ENCODE measurements at regions not wholly inside any gene's neighbourhood (a gene's known extent, or its start where the extent isn't known, plus 50 kb on each side); places are given as distances from the start of the nearest gene placed in this dataset.
A peak's percentile ranks its signal among the peaks of the same experiment; 100 is the strongest.

DNA sequence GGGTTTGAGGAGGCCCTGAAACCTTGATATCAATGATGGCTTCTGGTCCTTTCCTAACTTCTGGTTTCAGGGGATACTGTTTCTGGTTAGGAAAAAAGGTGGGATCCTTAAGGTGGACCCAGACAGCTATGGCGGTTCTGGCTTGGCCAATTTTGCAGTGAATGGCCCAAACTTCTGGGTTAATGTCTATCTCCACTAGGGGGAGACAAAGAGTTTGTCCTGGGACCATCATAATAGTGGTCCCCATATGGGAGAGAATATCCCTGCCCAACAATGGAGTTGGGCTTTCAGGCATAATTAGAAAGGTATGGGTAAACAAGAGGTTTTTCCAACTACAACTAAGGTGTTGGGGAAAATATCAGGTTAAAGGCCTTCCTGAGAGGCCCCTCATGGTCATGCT is 273.5 kb downstream of the CALCRL start:
- RAD21 ChIA-PET (ENCODE audit: unreplicated experiment): no interaction called here
- 100% methylated on average over 1 of the region's 1 CpG for WGBS (ENCODE audit: insufficient coverage, insufficient replicate concordance, low lambda C conversion rate, missing lambda C conversion rate)
- TF ChIP-seq, protein P1, sequence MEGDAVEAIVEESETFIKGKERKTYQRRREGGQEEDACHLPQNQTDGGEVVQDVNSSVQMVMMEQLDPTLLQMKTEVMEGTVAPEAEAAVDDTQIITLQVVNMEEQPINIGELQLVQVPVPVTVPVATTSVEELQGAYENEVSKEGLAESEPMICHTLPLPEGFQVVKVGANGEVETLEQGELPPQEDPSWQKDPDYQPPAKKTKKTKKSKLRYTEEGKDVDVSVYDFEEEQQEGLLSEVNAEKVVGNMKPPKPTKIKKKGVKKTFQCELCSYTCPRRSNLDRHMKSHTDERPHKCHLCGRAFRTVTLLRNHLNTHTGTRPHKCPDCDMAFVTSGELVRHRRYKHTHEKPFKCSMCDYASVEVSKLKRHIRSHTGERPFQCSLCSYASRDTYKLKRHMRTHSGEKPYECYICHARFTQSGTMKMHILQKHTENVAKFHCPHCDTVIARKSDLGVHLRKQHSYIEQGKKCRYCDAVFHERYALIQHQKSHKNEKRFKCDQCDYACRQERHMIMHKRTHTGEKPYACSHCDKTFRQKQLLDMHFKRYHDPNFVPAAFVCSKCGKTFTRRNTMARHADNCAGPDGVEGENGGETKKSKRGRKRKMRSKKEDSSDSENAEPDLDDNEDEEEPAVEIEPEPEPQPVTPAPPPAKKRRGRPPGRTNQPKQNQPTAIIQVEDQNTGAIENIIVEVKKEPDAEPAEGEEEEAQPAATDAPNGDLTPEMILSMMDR (IDR thresholded peaks at IDR 0.05 in 2 of 3, conservative IDR thresholded peaks at IDR 0.05 in 1 of 3; ENCODE audit: control insufficient read depth in 2 of 3, extremely low read depth in 1 of 3, insufficient read depth in 1 of 3, low read depth in 3 of 3, low read length in 3 of 3): peak in 2 of 3 experiments; percentile 6 to 34; a peak in 2 of 6 replicates
- no peak for TF ChIP-seq ETV6 (conservative IDR thresholded peaks at IDR 0.05 in 1 of 2, IDR thresholded peaks at IDR 0.05 in 1 of 2; ENCODE audit: borderline replicate concordance in 1 of 2, low read depth in 1 of 2)
- Histone ChIP-seq H3K27ac (ENCODE audit: control insufficient read depth, insufficient read depth) (no peak overlapping the region), H3K4me3 (no peak overlapping the region), H3K36me3 (ENCODE audit: control insufficient read depth in 2 of 2, insufficient read depth in 2 of 2, low read length in 1 of 2) (no peaks in the 10 kb centered on the region), H3K9ac (ENCODE audit: control insufficient read depth, insufficient read depth, low read length) (no peak overlapping the region), H2AFZ (ENCODE audit: control insufficient read depth, low read depth, low read length) (no peak overlapping the region), H3K9me3 (replicated peaks; ENCODE audit: control insufficient read depth, insufficient read depth, low read length) (no peaks in the 10 kb centered on the region; the same call in 2 of the 3 replicates), H3K27me3 (replicated peaks in 1 of 2; ENCODE audit: control insufficient read depth in 2 of 2, insufficient read depth in 2 of 2, low read length in 1 of 2) (no peaks in the 10 kb centered on the region), H3K79me2 (ENCODE audit: control insufficient read depth, insufficient read depth, low read length) (no peaks in the 10 kb centered on the region), H3K4me2 (ENCODE audit: control insufficient read depth, insufficient read depth) (no peak overlapping the region), H4K20me1 (ENCODE audit: control insufficient read depth, insufficient read depth) (no peaks in the 10 kb centered on the region), H3K4me1 (ENCODE audit: control insufficient read depth, insufficient read depth, low read length) (peaks cover 13% of the 10 kb centered on the region)
- SMC1A ChIA-PET (ENCODE audit: uncharacterized antibody, unreplicated experiment): no interaction called here
- intact Hi-C loops (cut with micrococcal nuclease; ENCODE audit: unreplicated experiment) (no loop called here), in situ Hi-C loops (cut with MboI) (no loop called here)
- no TSS peak for BruUV-seq (replicated peaks)
- DNase-seq (ENCODE audit: low read depth, low spot score): no peak
- ATAC-seq: no peak
- POLR2A ChIA-PET: no interaction called here
- no peak for FAIRE-seq
- CTCF ChIA-PET: no interaction called here

DNA sequence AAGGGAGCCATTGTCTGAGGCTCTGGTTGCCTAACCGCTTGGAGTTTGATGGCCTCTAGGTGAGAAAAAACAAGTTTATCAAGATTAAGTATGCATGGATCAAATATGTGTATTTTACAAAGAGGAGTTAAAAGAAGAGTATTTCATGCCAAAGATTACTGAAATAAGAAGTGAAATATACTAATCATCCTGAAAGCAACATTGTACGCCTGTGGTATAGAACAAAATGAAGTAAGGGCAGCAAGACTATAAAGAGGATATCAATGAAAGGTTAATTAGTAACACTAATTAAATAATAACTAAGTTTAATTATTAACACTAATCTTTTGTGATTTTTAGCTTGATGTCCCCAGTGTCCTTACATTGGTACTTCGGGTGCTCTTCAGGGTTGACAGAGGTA is 276.7 kb downstream of the CALCRL start:
- POLR2A ChIA-PET: no interaction called here
- 42% methylated on average over 3 of the region's 3 CpGs for WGBS (ENCODE audit: insufficient coverage, insufficient replicate concordance, low lambda C conversion rate, missing lambda C conversion rate)
- CTCF ChIA-PET: no interaction called here
- Histone ChIP-seq H3K9me3 (replicated peaks; ENCODE audit: control insufficient read depth, insufficient read depth, low read length) (no peaks in the 10 kb centered on the region; the same call in 2 of the 3 replicates), H3K27me3 (replicated peaks in 1 of 2; ENCODE audit: control insufficient read depth in 2 of 2, insufficient read depth in 2 of 2, low read length in 1 of 2) (no peaks in the 10 kb centered on the region), H3K9ac (ENCODE audit: control insufficient read depth, insufficient read depth, low read length) (no peak overlapping the region), H2AFZ (ENCODE audit: control insufficient read depth, low read depth, low read length) (no peak overlapping the region; the same call in 1 of the 2 replicates), H3K36me3 (ENCODE audit: control insufficient read depth in 2 of 2, insufficient read depth in 2 of 2, low read length in 1 of 2) (no peaks in the 10 kb centered on the region), H3K4me1 (ENCODE audit: control insufficient read depth, insufficient read depth, low read length) (peaks cover 25% of the 10 kb centered on the region), H3K79me2 (ENCODE audit: control insufficient read depth, insufficient read depth, low read length) (no peaks in the 10 kb centered on the region), H3K4me3 (no peak overlapping the region), H3K4me2 (ENCODE audit: control insufficient read depth, insufficient read depth) (no peak overlapping the region), H3K27ac (ENCODE audit: control insufficient read depth, insufficient read depth) (no peak overlapping the region), H4K20me1 (ENCODE audit: control insufficient read depth, insufficient read depth) (no peaks in the 10 kb centered on the region)
- no peak for FAIRE-seq
- no TSS peak for BruUV-seq (replicated peaks)
- RAD21 ChIA-PET (ENCODE audit: unreplicated experiment): interaction anchor here (1.3 to 1.4 kb wide), 2 partner anchors 18 to 25 kb away, joined by 3 to 4 read pairs; no protein-coding TSS in a partner anchor
- SMC1A ChIA-PET (ENCODE audit: uncharacterized antibody, unreplicated experiment): interaction anchor here (0.9 to 1.3 kb wide), 3 partner anchors 16 to 269 kb away, joined by 3 to 4 read pairs (median 3); no protein-coding TSS in a partner anchor
- intact Hi-C loops (cut with micrococcal nuclease; ENCODE audit: unreplicated experiment): no loop called here
- no peak for DNase-seq (ENCODE audit: low read depth, low spot score)
- peak; percentile 44 for ATAC-seq
- no peak for TF ChIP-seq ZBED1 (IDR thresholded peaks at IDR 0.05; ENCODE audit: borderline replicate concordance)
- no peak for TF ChIP-seq NR2C1 (IDR thresholded peaks at IDR 0.05)
- peak; percentile 56 for TF ChIP-seq JUNB (IDR thresholded peaks at IDR 0.05)
- TF ChIP-seq GATAD2B (conservative IDR thresholded peaks at IDR 0.05; ENCODE audit: low read depth): no peak
- no peak for TF ChIP-seq IKZF1 (conservative IDR thresholded peaks at IDR 0.05)
- TF ChIP-seq ZNF384 (IDR thresholded peaks at IDR 0.05; ENCODE audit: borderline replicate concordance, low read depth, low read length): no peak
- TF ChIP-seq CBX5 (IDR thresholded peaks at IDR 0.05; ENCODE audit: low read depth): no peak
- peak; percentile 67 for TF ChIP-seq ZNF24 (IDR thresholded peaks at IDR 0.05)
- TF ChIP-seq, protein P2, sequence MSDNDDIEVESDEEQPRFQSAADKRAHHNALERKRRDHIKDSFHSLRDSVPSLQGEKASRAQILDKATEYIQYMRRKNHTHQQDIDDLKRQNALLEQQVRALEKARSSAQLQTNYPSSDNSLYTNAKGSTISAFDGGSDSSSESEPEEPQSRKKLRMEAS (IDR thresholded peaks at IDR 0.05; ENCODE audit: low read depth, low read length): no peak
- TF ChIP-seq ATF7 (IDR thresholded peaks at IDR 0.05; ENCODE audit: low read depth): 0 out of 2 replicates have a peak, but pooled peaks have one; percentile 21
- peak; percentile 82 for TF ChIP-seq MTA2 (IDR thresholded peaks at IDR 0.05; ENCODE audit: low read depth)
- no peak for TF ChIP-seq NRF1 (conservative IDR thresholded peaks at IDR 0.05; ENCODE audit: low read depth, low read length)
- in situ Hi-C loops (cut with MboI): no loop called here

Measured in GM12878 (cell line).